Sigmoid colon (tissue), 6 donors: ENCODE measurements at regions not wholly inside any gene's neighbourhood (a gene's known extent, or its start where the extent isn't known, plus 50 kb on each side); places are given as distances from the start of the nearest gene placed in this dataset.

Experiments used
- DNase-seq: peaks from one replicate; pipeline ENCODE4 v3.0.0-alpha.2; 2019
- H3K27ac ChIP-seq, 4 donors: fragments of 200-600 bp; sonication (generic); one replicate each; pipeline ENCODE4 v1.5.1; 2016 to 2019; ENCODE audit warnings: mild to moderate bottlenecking in 1 of 4
- H3K27me3 ChIP-seq, 3 donors: fragments of 200-600 bp; sonication (generic); one replicate each; pipeline ENCODE4 v1.5.1; 2019; ENCODE audit warnings: mild to moderate bottlenecking in 1 of 3
- H3K36me3 ChIP-seq, 4 donors: fragments of 200-600 bp; sonication (generic); one replicate each; pipeline ENCODE4 v1.5.1; 2016 to 2019
- H3K4me1 ChIP-seq, 4 donors: fragments of 200-600 bp; sonication (generic); one replicate each; pipeline ENCODE4 v1.5.1; 2017 to 2019
- H3K4me3 ChIP-seq, 4 donors: fragments of 200-600 bp; sonication (generic); one replicate each; pipeline ENCODE4 v1.5.1; 2017 to 2019; ENCODE audit warnings: mild to moderate bottlenecking in 2 of 4, moderate library complexity in 1 of 4
- H3K9me3 ChIP-seq, 4 donors: fragments of 200-600 bp in 3 of 4; sonication (generic) in 3 of 4; one replicate each; pipeline versions ENCODE4 v1.5.1 to v1.6.1; 2013 to 2019
- EP300 ChIP-seq, 4 donors: sonication (generic); formaldehyde crosslinking; IDR thresholded peaks; one replicate each; pipeline ENCODE4 v1.6.1; 2017; ENCODE audit warnings: antibody characterized with exemption in 4 of 4
- POLR2A ChIP-seq, 2 donors: fragments of 450-650 bp; IDR thresholded peaks; one replicate each; pipeline ENCODE4 v1.6.1; 2016; ENCODE audit warnings: antibody characterized with exemption in 2 of 2, mild to moderate bottlenecking in 2 of 2, moderate library complexity in 2 of 2
- POLR2AphosphoS5 ChIP-seq, 4 donors: sonication (generic); formaldehyde crosslinking; IDR thresholded peaks; one replicate each; pipeline ENCODE4 v1.6.1; 2017; ENCODE audit warnings: antibody characterized with exemption in 4 of 4
- WGBS, 2 donors: extraction: QIAGEN DNeasy Blood & Tissue Kit; methylation state at CpG; one replicate each; pipeline ENCODE4 v1.1.7; 2013; 5-methylcytosine and 5-hydroxymethylcytosine counted together
- intact Hi-C: fragments of 100-400 bp; cut with DNase I; formaldehyde crosslinking; loops from one replicate; pipeline ENCODE4 v1.15.1; 2023
- TF ChIP-seq, protein P1 (sequence below), 4 experiments: fragments of 450-650 bp in 3 of 4; fragments of 200-600 bp in 1 of 4; IDR thresholded peaks; one replicate each; pipeline ENCODE4 v1.5.1; 2016 to 2019; ENCODE audit warnings: antibody characterized with exemption in 4 of 4, mild to moderate bottlenecking in 3 of 4, moderate library complexity in 2 of 4
- donor health status: healthy with polysubstance abuse.
- donor health status: healthy.

DNA sequence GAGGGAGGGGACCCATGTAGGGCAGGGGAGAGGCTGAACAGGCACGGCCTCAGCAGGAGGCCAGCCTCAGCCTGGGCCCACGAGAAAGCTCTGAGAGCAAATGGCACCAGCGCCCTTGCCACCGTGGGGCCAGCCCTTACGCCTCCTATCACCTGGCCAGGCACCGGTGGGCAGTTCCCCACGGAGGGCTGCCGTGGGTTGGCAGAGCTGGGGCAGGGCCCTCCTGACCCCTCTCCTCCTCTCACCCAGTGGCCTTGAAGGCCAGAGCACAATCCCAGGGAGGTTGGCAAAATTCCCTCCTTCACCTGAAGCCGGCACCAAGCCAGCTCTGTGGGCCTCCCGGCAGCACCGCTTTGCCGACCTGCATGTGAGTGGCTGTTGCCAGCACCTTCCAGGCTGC is 53.1 kb upstream of the ENPP7 start:
- TF ChIP-seq POLR2A (IDR thresholded peaks at IDR 0.05) (no peak), EP300 (IDR thresholded peaks at IDR 0.05) (no peak)
- Histone ChIP-seq H3K4me3 (no peak overlapping the region), H3K9me3 (peaks cover 0 to 10% (median 0%) of the 10 kb centered on the region in 4 donors), H3K36me3 (no peaks in the 10 kb centered on the region), H3K4me1 (no peaks in the 10 kb centered on the region), H3K27me3 (no peaks in the 10 kb centered on the region), H3K27ac (no peak overlapping the region)
- 68 to 75% methylated on average over 12 of the region's 12 CpGs for WGBS, 2 donors
- intact Hi-C loops, result no loop called here
- no peak for DNase-seq

DNA sequence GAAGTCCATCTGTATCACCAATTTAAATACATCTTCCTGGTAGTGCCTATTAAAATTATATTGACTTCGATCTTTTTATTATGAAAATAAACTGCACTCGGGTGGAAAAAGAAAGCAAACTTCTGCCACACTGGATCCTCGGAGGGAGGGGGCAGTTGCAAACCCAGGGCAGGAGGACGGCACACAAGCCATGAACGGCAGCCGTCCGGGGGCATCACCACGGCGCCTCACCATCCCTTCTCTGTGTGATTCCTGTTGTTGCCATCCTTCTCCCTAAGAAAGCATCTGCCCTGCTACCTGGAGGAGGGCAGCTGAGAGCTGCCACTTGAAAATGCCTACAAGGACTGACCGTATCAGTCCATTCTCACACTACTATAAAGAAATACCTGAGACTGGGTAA is 53.9 kb upstream of the ENPP7 start:
- Histone ChIP-seq H3K4me3 (no peak overlapping the region), H3K27ac (no peak overlapping the region), H3K36me3 (no peaks in the 10 kb centered on the region), H3K27me3 (no peaks in the 10 kb centered on the region), H3K4me1 (no peaks in the 10 kb centered on the region), H3K9me3 (peaks cover 0 to 10% (median 0%) of the 10 kb centered on the region in 4 donors)
- 62 to 82% methylated on average over 10 of the region's 10 CpGs for WGBS, 2 donors
- DNase-seq, result no peak
- TF ChIP-seq POLR2AphosphoS5 (IDR thresholded peaks at IDR 0.05) (no peak), POLR2A (IDR thresholded peaks at IDR 0.05) (no peak), EP300 (IDR thresholded peaks at IDR 0.05) (no peak)
- TF ChIP-seq, protein P1, sequence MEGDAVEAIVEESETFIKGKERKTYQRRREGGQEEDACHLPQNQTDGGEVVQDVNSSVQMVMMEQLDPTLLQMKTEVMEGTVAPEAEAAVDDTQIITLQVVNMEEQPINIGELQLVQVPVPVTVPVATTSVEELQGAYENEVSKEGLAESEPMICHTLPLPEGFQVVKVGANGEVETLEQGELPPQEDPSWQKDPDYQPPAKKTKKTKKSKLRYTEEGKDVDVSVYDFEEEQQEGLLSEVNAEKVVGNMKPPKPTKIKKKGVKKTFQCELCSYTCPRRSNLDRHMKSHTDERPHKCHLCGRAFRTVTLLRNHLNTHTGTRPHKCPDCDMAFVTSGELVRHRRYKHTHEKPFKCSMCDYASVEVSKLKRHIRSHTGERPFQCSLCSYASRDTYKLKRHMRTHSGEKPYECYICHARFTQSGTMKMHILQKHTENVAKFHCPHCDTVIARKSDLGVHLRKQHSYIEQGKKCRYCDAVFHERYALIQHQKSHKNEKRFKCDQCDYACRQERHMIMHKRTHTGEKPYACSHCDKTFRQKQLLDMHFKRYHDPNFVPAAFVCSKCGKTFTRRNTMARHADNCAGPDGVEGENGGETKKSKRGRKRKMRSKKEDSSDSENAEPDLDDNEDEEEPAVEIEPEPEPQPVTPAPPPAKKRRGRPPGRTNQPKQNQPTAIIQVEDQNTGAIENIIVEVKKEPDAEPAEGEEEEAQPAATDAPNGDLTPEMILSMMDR (IDR thresholded peaks at IDR 0.05), result no peak
- intact Hi-C loops, result no loop called here

DNA sequence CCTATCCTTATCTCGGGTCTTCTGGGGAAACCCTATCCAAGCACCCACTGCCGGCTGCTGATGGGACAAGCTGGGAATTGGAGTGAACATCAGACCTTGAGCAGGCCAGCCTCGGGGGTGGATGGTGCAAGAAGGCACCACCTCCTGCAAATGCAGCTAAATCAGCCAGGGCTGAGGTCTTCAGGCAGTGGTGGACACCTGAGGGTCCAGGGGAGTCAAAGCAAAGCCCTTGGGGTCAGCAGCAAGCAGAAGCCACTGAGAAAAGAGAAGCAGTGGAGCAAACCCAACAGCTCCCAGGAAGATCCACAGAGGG is 55.4 kb upstream of the ENPP7 start:
- H3K4me1 ChIP-seq, result peaks cover 0 to 14% (median 12%) of the 10 kb centered on the region in 4 donors
- H3K4me3 ChIP-seq, result no peak overlapping the region
- H3K27ac ChIP-seq, result no peak overlapping the region
- no peak for TF ChIP-seq EP300 (IDR thresholded peaks at IDR 0.05)
- TF ChIP-seq, protein P1 (IDR thresholded peaks at IDR 0.05), result no peak
- no peak for TF ChIP-seq POLR2AphosphoS5 (IDR thresholded peaks at IDR 0.05)
- no peak for TF ChIP-seq POLR2A (IDR thresholded peaks at IDR 0.05)
- H3K9me3 ChIP-seq, result peaks cover 0 to 10% (median 0%) of the 10 kb centered on the region in 4 donors
- no peaks in the 10 kb centered on the region for H3K27me3 ChIP-seq
- no peak for DNase-seq
- intact Hi-C loops, result no loop called here
- no peaks in the 10 kb centered on the region for H3K36me3 ChIP-seq
- 81 to 82% methylated on average over 3 of the region's 3 CpGs for WGBS, 2 donors

DNA sequence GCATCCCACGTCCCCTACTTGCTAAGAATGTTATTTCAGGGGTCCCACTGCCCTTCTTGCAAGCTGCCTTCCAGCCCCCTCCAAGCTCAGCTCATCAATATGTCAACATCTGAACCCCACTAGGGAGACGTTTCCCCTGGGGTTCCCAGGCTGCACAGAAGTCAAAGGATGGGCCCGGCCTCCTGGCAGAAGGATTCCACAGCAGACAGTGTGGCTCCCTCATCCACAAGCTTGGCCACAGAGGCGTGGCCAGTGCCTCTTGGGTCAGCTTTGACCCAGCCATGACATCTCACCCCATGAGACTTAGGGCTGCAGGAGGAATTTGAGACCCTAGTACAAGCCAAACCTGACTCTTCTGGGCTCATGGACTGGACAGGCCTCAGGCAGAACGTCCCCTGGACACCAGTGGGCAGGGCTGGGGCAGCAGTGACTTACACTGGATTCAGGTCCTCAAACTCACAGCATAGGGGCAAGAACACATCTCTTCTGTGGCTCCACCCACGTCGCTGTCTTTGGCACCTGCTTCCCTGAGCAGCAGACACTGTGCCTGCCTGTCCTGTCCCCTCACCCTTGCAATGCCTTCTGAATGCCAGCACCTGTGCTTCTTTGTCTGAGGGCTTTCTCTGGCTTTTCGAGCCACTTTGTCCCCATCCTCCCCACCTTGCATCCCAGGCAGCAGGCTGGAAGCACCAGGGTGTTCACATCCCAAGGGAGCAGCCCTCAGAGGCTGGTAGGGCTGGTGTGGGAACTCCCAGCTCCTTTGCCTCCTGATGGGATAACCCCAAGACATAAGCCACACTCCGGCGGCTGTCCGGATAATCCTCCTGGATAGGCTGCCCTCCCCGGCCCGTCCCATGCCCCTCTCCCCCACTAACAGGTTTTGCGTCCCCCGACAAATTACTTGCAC is 56.0 kb upstream of the ENPP7 start:
- no peak for DNase-seq
- Histone ChIP-seq H3K4me1 (peaks cover 0 to 20% (median 18%) of the 10 kb centered on the region in 4 donors), H3K9me3 (peaks cover 0 to 10% (median 0%) of the 10 kb centered on the region in 4 donors), H3K27me3 (no peaks in the 10 kb centered on the region), H3K36me3 (no peaks in the 10 kb centered on the region), H3K4me3 (no peak overlapping the region), H3K27ac (no peak overlapping the region)
- TF ChIP-seq, protein P1 (IDR thresholded peaks at IDR 0.05), result no peak
- TF ChIP-seq EP300 (IDR thresholded peaks at IDR 0.05) (no peak), POLR2A (IDR thresholded peaks at IDR 0.05) (no peak), POLR2AphosphoS5 (IDR thresholded peaks at IDR 0.05) (no peak)
- WGBS, 2 donors, result 76 to 84% methylated on average over 15 of the region's 15 CpGs
- intact Hi-C loops, result no loop called here

DNA sequence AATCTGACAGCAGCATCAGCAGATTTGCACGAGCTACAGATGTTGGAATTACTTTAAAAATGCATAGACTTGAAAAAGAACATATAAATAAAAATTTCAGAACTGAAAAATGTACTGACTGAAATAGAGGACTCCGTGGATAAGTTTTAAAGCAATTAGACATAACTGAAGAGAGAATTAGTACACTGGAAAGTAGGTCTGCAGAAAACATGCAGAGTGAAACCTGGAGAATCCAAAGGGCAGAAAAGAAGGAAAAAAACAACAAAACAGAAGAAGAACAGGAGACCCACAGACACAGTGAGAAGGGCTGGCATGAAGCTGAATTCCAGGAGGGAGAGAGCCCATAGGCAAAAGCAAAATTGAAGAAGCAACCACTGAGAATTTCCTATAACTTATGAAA is 57.2 kb upstream of the ENPP7 start:
- intact Hi-C loops, result no loop called here
- no peaks in the 10 kb centered on the region for H3K27me3 ChIP-seq
- H3K4me3 ChIP-seq, result no peak overlapping the region
- DNase-seq, result no peak
- H3K4me1 ChIP-seq, result peaks cover 0 to 26% (median 21%) of the 10 kb centered on the region in 4 donors
- H3K9me3 ChIP-seq, result peaks cover 0 to 10% (median 0%) of the 10 kb centered on the region in 4 donors
- no peak overlapping the region for H3K27ac ChIP-seq
- TF ChIP-seq, protein P1 (IDR thresholded peaks at IDR 0.05), result no peak
- TF ChIP-seq POLR2A (IDR thresholded peaks at IDR 0.05) (no peak), POLR2AphosphoS5 (IDR thresholded peaks at IDR 0.05) (no peak), EP300 (IDR thresholded peaks at IDR 0.05) (no peak)
- WGBS, 2 donors, result 46 to 67% methylated on average over 2 of the region's 2 CpGs
- H3K36me3 ChIP-seq, result no peaks in the 10 kb centered on the region
